Testis (tissue), 2 donors: ENCODE measurements at regions not wholly inside any gene's neighbourhood (a gene's known extent, or its start where the extent isn't known, plus 50 kb on each side); places are given as distances from the start of the nearest gene placed in this dataset.

Experiments used
- POLR2A ChIP-seq: fragments of 450-650 bp; IDR thresholded peaks from one replicate; pipeline ENCODE4 v1.6.1; 2017; ENCODE audit warnings: antibody characterized with exemption, mild to moderate bottlenecking, moderate library complexity
- TF ChIP-seq, protein P1 (sequence below), 3 experiments: fragments of 450-650 bp in 2 of 3; fragments of 200-600 bp in 1 of 3; sonication (generic) in 1 of 3; IDR thresholded peaks; one replicate each; pipeline ENCODE4 v1.5.1; 2016 to 2019; ENCODE audit warnings: antibody characterized with exemption in 3 of 3, mild to moderate bottlenecking in 2 of 3, moderate library complexity in 1 of 3

DNA sequence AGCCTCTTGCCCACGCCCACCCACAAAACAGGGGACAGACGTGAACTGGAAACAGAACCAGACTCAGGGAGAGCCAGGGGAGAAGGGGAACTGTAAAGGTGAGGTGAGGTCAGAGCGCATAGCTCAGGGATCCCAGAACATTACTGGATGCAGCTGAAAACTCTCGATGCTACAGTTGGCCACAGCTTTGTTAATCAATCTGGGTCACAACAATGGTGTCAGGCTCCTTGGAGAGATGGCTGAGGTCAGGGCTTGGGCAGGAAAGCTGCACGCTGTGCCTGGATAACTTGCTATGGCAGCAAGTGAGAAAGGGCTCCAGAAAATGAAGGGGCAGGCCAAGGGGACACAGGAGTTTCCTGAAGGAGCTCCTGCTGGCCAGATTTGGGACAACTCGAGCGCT lies 263.3 kb downstream of the TFCP2L1 start:
- TF ChIP-seq, protein P1, sequence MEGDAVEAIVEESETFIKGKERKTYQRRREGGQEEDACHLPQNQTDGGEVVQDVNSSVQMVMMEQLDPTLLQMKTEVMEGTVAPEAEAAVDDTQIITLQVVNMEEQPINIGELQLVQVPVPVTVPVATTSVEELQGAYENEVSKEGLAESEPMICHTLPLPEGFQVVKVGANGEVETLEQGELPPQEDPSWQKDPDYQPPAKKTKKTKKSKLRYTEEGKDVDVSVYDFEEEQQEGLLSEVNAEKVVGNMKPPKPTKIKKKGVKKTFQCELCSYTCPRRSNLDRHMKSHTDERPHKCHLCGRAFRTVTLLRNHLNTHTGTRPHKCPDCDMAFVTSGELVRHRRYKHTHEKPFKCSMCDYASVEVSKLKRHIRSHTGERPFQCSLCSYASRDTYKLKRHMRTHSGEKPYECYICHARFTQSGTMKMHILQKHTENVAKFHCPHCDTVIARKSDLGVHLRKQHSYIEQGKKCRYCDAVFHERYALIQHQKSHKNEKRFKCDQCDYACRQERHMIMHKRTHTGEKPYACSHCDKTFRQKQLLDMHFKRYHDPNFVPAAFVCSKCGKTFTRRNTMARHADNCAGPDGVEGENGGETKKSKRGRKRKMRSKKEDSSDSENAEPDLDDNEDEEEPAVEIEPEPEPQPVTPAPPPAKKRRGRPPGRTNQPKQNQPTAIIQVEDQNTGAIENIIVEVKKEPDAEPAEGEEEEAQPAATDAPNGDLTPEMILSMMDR (IDR thresholded peaks at IDR 0.05): no peak
- TF ChIP-seq POLR2A: no peak
